IMR-90 (cell line): ENCODE measurements at regions not wholly inside any gene's neighbourhood (a gene's known extent, or its start where the extent isn't known, plus 50 kb on each side); places are given as distances from the start of the nearest gene placed in this dataset.

Experiments used
- ATAC-seq: fragments of 200-7000 bp; cut with Tn5 transposase; 2 replicates; pipeline ENCODE4 v1.9.1; 2020; ENCODE audit warnings: low read depth, mild to moderate bottlenecking, moderate library complexity
- BruUV-seq: library from RNA; stranded (reverse); fragments of 400-500 nt; replicated peaks from 2 replicates; lab custom pipeline; 2021; lab: Mats Ljungman, UMichigan
- CTCF ChIA-PET: fragments of 300-600 bp; formaldehyde crosslinking; extraction: SDS; loops from one replicate; lab custom pipeline; 2021; ENCODE audit warnings: antibody characterized with exemption; lab: Yijun Ruan, JAX
- POLR2A ChIA-PET: fragments of 300-600 bp; sonication (Branson Sonifier 250); formaldehyde crosslinking; loops from one replicate; lab custom pipeline; 2022; ENCODE audit warnings: antibody characterized with exemption; ENCODE audit not compliant: unreplicated experiment; lab: Charles Lee
- DNase-seq: peaks from one replicate; pipeline ENCODE4 v3.0.0; 2013
- H2AFZ ChIP-seq: replicated peaks from 2 replicates; pipeline ENCODE3; 2013; ENCODE audit warnings: low read length, mild to moderate bottlenecking; ENCODE audit not compliant: poor library complexity
- H2AK5ac ChIP-seq: 2 replicates; pipeline ENCODE4 v1.6.1; 2013; ENCODE audit warnings: low read depth, low read length, inconsistent platforms
- H2AK9ac ChIP-seq: replicated peaks from 2 replicates; pipeline ENCODE3; 2013; ENCODE audit warnings: mild to moderate bottlenecking, low read depth, low read length, moderate library complexity; ENCODE audit not compliant: poor library complexity
- H2BK120ac ChIP-seq: 2 replicates; pipeline ENCODE4 v1.6.1; 2013; ENCODE audit warnings: low read depth, low read length, inconsistent platforms
- H2BK15ac ChIP-seq: 3 replicates; pipeline ENCODE4 v1.6.1; 2013; ENCODE audit warnings: low read depth, low read length, inconsistent platforms
- H2BK20ac ChIP-seq: 2 replicates; pipeline ENCODE4 v1.6.1; 2013; ENCODE audit warnings: low read depth, mild to moderate bottlenecking, inconsistent platforms, low read length, moderate library complexity
- H2BK5ac ChIP-seq: 2 replicates; pipeline ENCODE4 v1.6.1; 2013; ENCODE audit warnings: mild to moderate bottlenecking, low read depth, low read length, inconsistent platforms; ENCODE audit not compliant: poor library complexity, severe bottlenecking
- H3K14ac ChIP-seq: replicated peaks from 2 replicates; pipeline ENCODE4 v1.6.1; 2013; ENCODE audit warnings: low read depth, low read length, inconsistent platforms
- H3K18ac ChIP-seq: 2 replicates; pipeline ENCODE4 v1.6.1; 2013; ENCODE audit warnings: low read depth, low read length, control low read depth
- H3K23ac ChIP-seq: 2 replicates; pipeline ENCODE4 v1.6.1; 2013; ENCODE audit warnings: low read depth, low read length, inconsistent platforms
- H3K27ac ChIP-seq: 2 replicates; pipeline ENCODE4 v1.5.1; 2013; ENCODE audit warnings: mild to moderate bottlenecking, control low read depth, low read length; ENCODE audit not compliant: insufficient read depth
- H3K27me3 ChIP-seq: 2 replicates; pipeline ENCODE4 v1.6.1; 2013; ENCODE audit warnings: low read length; ENCODE audit not compliant: control insufficient read depth, insufficient read depth
- H3K36me3 ChIP-seq: 2 replicates; pipeline ENCODE4 v1.6.1; 2013; ENCODE audit warnings: low read length, mixed read lengths; ENCODE audit not compliant: control insufficient read depth, insufficient read depth
- H3K4ac ChIP-seq: 2 replicates; pipeline ENCODE4 v1.6.1; 2013; ENCODE audit warnings: low read depth, low read length, inconsistent platforms
- H3K4me1 ChIP-seq: 2 replicates; pipeline ENCODE4 v1.6.1; 2013; ENCODE audit warnings: low read length, mixed read lengths; ENCODE audit not compliant: control insufficient read depth, insufficient read depth
- H3K4me2 ChIP-seq: 2 replicates; pipeline ENCODE4 v1.6.1; 2013; ENCODE audit warnings: low read depth, mild to moderate bottlenecking, control low read depth, low read length, moderate library complexity
- H3K4me3 ChIP-seq: 2 replicates; pipeline ENCODE4 v1.5.1; 2013; ENCODE audit warnings: low read depth, mild to moderate bottlenecking, control low read depth, low read length, moderate library complexity; ENCODE audit not compliant: insufficient read depth
- H3K56ac ChIP-seq: 2 replicates; pipeline ENCODE4 v1.6.1; 2013; ENCODE audit warnings: low read length, inconsistent platforms; ENCODE audit not compliant: insufficient read depth; ENCODE audit errors: extremely low read depth
- H3K79me1 ChIP-seq, 2 experiments: 2 replicates each; pipeline ENCODE4 v1.6.1; 2013; ENCODE audit warnings: low read length in 2 of 2, inconsistent platforms in 1 of 2, low read depth in 1 of 2
- H3K9ac ChIP-seq: 2 replicates; pipeline ENCODE4 v1.6.1; 2013; ENCODE audit warnings: low read depth, low read length, control low read depth
- H3K9me1 ChIP-seq: 2 replicates; pipeline ENCODE4 v1.6.1; 2013; ENCODE audit warnings: low read length, inconsistent platforms; ENCODE audit not compliant: insufficient read depth
- H3K9me3 ChIP-seq: 2 replicates; pipeline ENCODE4 v1.6.1; 2013; ENCODE audit warnings: low read length; ENCODE audit not compliant: control insufficient read depth, insufficient read depth
- H4K20me1 ChIP-seq: 2 replicates; pipeline ENCODE4 v1.6.1; 2013; ENCODE audit warnings: low read length, inconsistent platforms; ENCODE audit not compliant: insufficient read depth
- H4K5ac ChIP-seq: 2 replicates; pipeline ENCODE4 v1.6.1; 2013; ENCODE audit warnings: mild to moderate bottlenecking, low read depth, low read length, control low read depth
- H4K8ac ChIP-seq, 2 experiments: 2 replicates each; pipeline ENCODE4 v1.6.1; 2013; ENCODE audit warnings: low read depth in 2 of 2, low read length in 2 of 2, control low read depth in 1 of 2, inconsistent platforms in 1 of 2
- H4K91ac ChIP-seq: 2 replicates; pipeline ENCODE4 v1.6.1; 2013; ENCODE audit warnings: low read depth, low read length, inconsistent platforms; ENCODE audit not compliant: insufficient read depth
- BHLHE40 ChIP-seq: fragments of 150-350 bp; IDR thresholded peaks from 2 replicates; pipeline ENCODE4 v1.6.1; 2016; ENCODE audit warnings: mild to moderate bottlenecking, low read depth, low read length
- CEBPB ChIP-seq: IDR thresholded peaks from 2 replicates; pipeline ENCODE4 v1.6.1; 2012; ENCODE audit warnings: low read depth, low read length, improper control_type of control experiment
- CHD1 ChIP-seq: IDR thresholded peaks from 2 replicates; pipeline ENCODE4 v1.6.1; 2012; ENCODE audit warnings: low read depth, low read length, improper control_type of control experiment
- CTCF ChIP-seq: conservative IDR thresholded peaks from 2 replicates; pipeline ENCODE4 v1.5.1; 2012; ENCODE audit warnings: mild to moderate bottlenecking, low read depth, low read length, improper control_type of control experiment
- ELK1 ChIP-seq: fragments of 150-350 bp; IDR thresholded peaks from 2 replicates; pipeline ENCODE4 v1.6.1; 2016; ENCODE audit warnings: low read depth, mild to moderate bottlenecking, low read length, moderate library complexity, borderline replicate concordance
- FOS ChIP-seq: fragments of 150-350 bp; IDR thresholded peaks from 2 replicates; pipeline ENCODE4 v1.6.1; 2016; ENCODE audit warnings: low read depth, low read length
- MAFK ChIP-seq: IDR thresholded peaks from 2 replicates; pipeline ENCODE4 v1.6.1; 2012; ENCODE audit warnings: low read depth, low read length, improper control_type of control experiment
- MAZ ChIP-seq: IDR thresholded peaks from 2 replicates; pipeline ENCODE4 v1.6.1; 2012; ENCODE audit warnings: low read depth, mild to moderate bottlenecking, low read length, improper control_type of control experiment, moderate library complexity, borderline replicate concordance
- MXI1 ChIP-seq: IDR thresholded peaks from 2 replicates; pipeline ENCODE4 v1.6.1; 2012; ENCODE audit warnings: low read depth, mild to moderate bottlenecking, low read length, moderate library complexity, borderline replicate concordance
- NFE2L2 ChIP-seq: fragments of 150-350 bp; IDR thresholded peaks from 2 replicates; pipeline ENCODE4 v1.6.1; 2016; ENCODE audit warnings: low read depth, mild to moderate bottlenecking, low read length
- RCOR1 ChIP-seq: IDR thresholded peaks from 2 replicates; pipeline ENCODE4 v1.6.1; 2012; ENCODE audit warnings: mild to moderate bottlenecking, low read length, improper control_type of control experiment; ENCODE audit not compliant: insufficient replicate concordance
- RFX5 ChIP-seq: IDR thresholded peaks from 2 replicates; pipeline ENCODE4 v1.8.0; 2012; ENCODE audit warnings: low read depth, mild to moderate bottlenecking, low read length, moderate library complexity
- SMC3 ChIP-seq: fragments of 150-350 bp; IDR thresholded peaks from 2 replicates; pipeline ENCODE4 v1.6.1; 2016; ENCODE audit warnings: low read depth, mild to moderate bottlenecking, antibody characterized with exemption, low read length, moderate library complexity
- USF2 ChIP-seq: fragments of 150-350 bp; IDR thresholded peaks from 2 replicates; pipeline ENCODE4 v1.6.1; 2017; ENCODE audit warnings: mild to moderate bottlenecking, antibody characterized with exemption, low read length, low read depth
- WGBS, 2 experiments: methylation state at CpG; one replicate each; pipeline versions ENCODE4 v1.1.5 to v1.1.7; 2013; ENCODE audit warnings: missing lambda C conversion rate in 2 of 2; ENCODE audit not compliant: insufficient read length in 1 of 2; ENCODE audit errors: extremely low coverage in 2 of 2; 5-methylcytosine and 5-hydroxymethylcytosine counted together
- dilution Hi-C: fragments of 300-500 bp; cut with HindIII; formaldehyde crosslinking; loops from one replicate; pipeline ENCODE4 v1.14.3; 2018; ENCODE audit warnings: low sequenced_read_pairs; ENCODE audit not compliant: unreplicated experiment
- in situ Hi-C: fragments of 300-500 bp; cut with MboI; formaldehyde crosslinking; loops from 3 replicates; pipeline ENCODE4 v1.14.3; 2019; ENCODE audit warnings: low sequenced_read_pairs, inconsistent platforms, mixed read lengths
- intact Hi-C: fragments of 100-400 bp; cut with micrococcal nuclease; formaldehyde crosslinking; loops from 2 replicates; pipeline ENCODE4 v1.10.0; 2022

- no peaks in the 10 kb centered on the region for H3K79me1 ChIP-seq
- no peak overlapping the region for H2BK5ac ChIP-seq
- no peaks in the 10 kb centered on the region for H3K4me1 ChIP-seq
- TF ChIP-seq CTCF (no peak), USF2 (no peak), BHLHE40 (no peak), RFX5 (no peak), ELK1 (no peak), CHD1 (no peak), MAZ (no peak), NFE2L2 (no peak), MXI1 (no peak), MAFK (no peak), FOS (no peak), CEBPB (no peak), RCOR1 (no peak), SMC3 (no peak)
- H3K9me1 ChIP-seq, result no peaks in the 10 kb centered on the region
- POLR2A ChIA-PET, result no interaction called here
- no peaks in the 10 kb centered on the region for H3K27me3 ChIP-seq
- H4K91ac ChIP-seq, result no peak overlapping the region
- no peak overlapping the region for H3K23ac ChIP-seq
- no peak overlapping the region for H2AFZ ChIP-seq
- intact Hi-C loops, result loop anchor here (5.0 to 10.0 kb wide), 2 partner anchors 128 to 260 kb away; partner anchors contain the start of gene FIGN
- no peak overlapping the region for H3K4me3 ChIP-seq
- no peaks in the 10 kb centered on the region for H4K20me1 ChIP-seq
- no peaks in the 10 kb centered on the region for H3K9me3 ChIP-seq
- H2AK5ac ChIP-seq, result no peak overlapping the region
- H2BK20ac ChIP-seq, result no peak overlapping the region
- no peak overlapping the region for H4K8ac ChIP-seq
- DNase-seq, result no peak
- H3K9ac ChIP-seq, result no peak overlapping the region
- H3K27ac ChIP-seq, result no peak overlapping the region
- CTCF ChIA-PET, result no interaction called here
- dilution Hi-C loops, result no loop called here
- WGBS, 2 experiments, result no CpG with 5 or more reads among the region's 4 CpGs
- BruUV-seq, result no TSS peak
- in situ Hi-C loops, result no loop called here
- H3K56ac ChIP-seq, result no peak overlapping the region
- no peak overlapping the region for H3K4me2 ChIP-seq
- H3K4ac ChIP-seq, result no peak overlapping the region
- H2AK9ac ChIP-seq, result no peak overlapping the region
- no peak overlapping the region for H2BK120ac ChIP-seq
- no peak overlapping the region for H2BK15ac ChIP-seq
- no peaks in the 10 kb centered on the region for H3K36me3 ChIP-seq
- no peak for ATAC-seq
- no peak overlapping the region for H3K18ac ChIP-seq
- H4K5ac ChIP-seq, result no peak overlapping the region
- H3K14ac ChIP-seq, result no peak overlapping the region
Observed at GRCh38 chr2:163474889-163475288, 260.9 kb downstream of the FIGN start.
